Fibroblast of lung (primary cell): ENCODE measurements at regions not wholly inside any gene's neighbourhood (a gene's known extent, or its start where the extent isn't known, plus 50 kb on each side); places are given as distances from the start of the nearest gene placed in this dataset.

ENCODE experiments used
- DNase-seq, 2 donors: peaks; one replicate each; pipeline versions ENCODE4 v3.0.0 to v3.0.0-alpha.2; 2010; ENCODE audit warnings: low read depth in 2 of 2
- H2AFZ ChIP-seq: 2 replicates; pipeline ENCODE4 v1.5.1; 2012; ENCODE audit warnings: low read length, control low read depth, inconsistent platforms
- H3K27ac ChIP-seq: 2 replicates; pipeline ENCODE4 v1.5.1; 2011; ENCODE audit warnings: low read length, control low read depth; ENCODE audit not compliant: insufficient read depth
- H3K27me3 ChIP-seq: 2 replicates; pipeline ENCODE4 v1.5.1; 2011; ENCODE audit warnings: mild to moderate bottlenecking, low read length; ENCODE audit not compliant: control insufficient read depth, insufficient read depth
- H3K36me3 ChIP-seq: 2 replicates; pipeline ENCODE4 v1.5.1; 2011; ENCODE audit warnings: low read length; ENCODE audit not compliant: control insufficient read depth, insufficient read depth
- H3K4me1 ChIP-seq: 2 replicates; pipeline ENCODE4 v1.5.1; 2011; ENCODE audit warnings: low read length; ENCODE audit not compliant: control insufficient read depth, insufficient read depth; ENCODE audit errors: extremely low read depth
- H3K4me2 ChIP-seq: 2 replicates; pipeline ENCODE4 v1.5.1; 2011; ENCODE audit warnings: low read length, control low read depth; ENCODE audit not compliant: insufficient read depth; ENCODE audit errors: extremely low read depth
- H3K4me3 ChIP-seq, 4 experiments: fragments of 200-600 bp in 1 of 4; sonication (generic) in 1 of 4; replicated peaks in 1 of 4; 2 replicates each; pipeline ENCODE4 v1.5.1; 2011 to 2016; ENCODE audit warnings: low read length in 4 of 4, low read depth in 3 of 4, mild to moderate bottlenecking in 3 of 4, control low read depth in 2 of 4, inconsistent platforms in 1 of 4, mixed read lengths in 1 of 4; ENCODE audit not compliant: insufficient read depth in 1 of 4; ENCODE audit errors: control extremely low read depth in 1 of 4
- H3K79me2 ChIP-seq: 2 replicates; pipeline ENCODE4 v1.5.1; 2012; ENCODE audit warnings: mild to moderate bottlenecking, low read length, inconsistent platforms; ENCODE audit not compliant: control insufficient read depth, insufficient read depth
- H3K9ac ChIP-seq: 2 replicates; pipeline ENCODE4 v1.5.1; 2011; ENCODE audit warnings: mild to moderate bottlenecking, low read length, control low read depth; ENCODE audit not compliant: insufficient read depth
- H3K9me3 ChIP-seq: 2 replicates; pipeline ENCODE4 v1.5.1; 2012; ENCODE audit warnings: low read depth, low read length; ENCODE audit not compliant: control insufficient read depth, insufficient read depth
- H4K20me1 ChIP-seq: 2 replicates; pipeline ENCODE4 v1.5.1; 2011; ENCODE audit warnings: low read length; ENCODE audit not compliant: control insufficient read depth, insufficient read depth; ENCODE audit errors: extremely low read depth
- CTCF ChIP-seq, 2 donors: IDR thresholded peaks in 1 of 2; conservative IDR thresholded peaks in 1 of 2; 1 replicate in 1 of 2; 2 replicates in 1 of 2; pipeline ENCODE4 v1.5.1; 2011 to 2012; ENCODE audit warnings: low read length in 2 of 2, control low read depth in 1 of 2, inconsistent platforms in 1 of 2, low read depth in 1 of 2, mild to moderate bottlenecking in 1 of 2
- EZH2 ChIP-seq: IDR thresholded peaks from 2 replicates; pipeline ENCODE4 v1.5.1; 2012; ENCODE audit warnings: low read length, control low read depth, mild to moderate bottlenecking; ENCODE audit errors: missing control alignments

- H3K9me3 ChIP-seq, result no peaks in the 10 kb centered on the region
- H4K20me1 ChIP-seq, result no peaks in the 10 kb centered on the region
- H2AFZ ChIP-seq, result no peak overlapping the region
- no peaks in the 10 kb centered on the region for H3K4me1 ChIP-seq
- H3K4me3 ChIP-seq, result no peak overlapping the region
- TF ChIP-seq EZH2 (no peak), CTCF (conservative IDR thresholded peaks at IDR 0.05 in 1 of 2, IDR thresholded peaks at IDR 0.05 in 1 of 2; ENCODE audit: low read depth in 1 of 2, low read length in 2 of 2) (no peak)
- H3K9ac ChIP-seq, result no peak overlapping the region
- H3K27me3 ChIP-seq, result no peaks in the 10 kb centered on the region
- no peaks in the 10 kb centered on the region for H3K36me3 ChIP-seq
- no peaks in the 10 kb centered on the region for H3K79me2 ChIP-seq
- no peak overlapping the region for H3K4me2 ChIP-seq
- H3K27ac ChIP-seq, result no peak overlapping the region
- peak in 1 of 2 donors; percentile 4 for DNase-seq
Observed at GRCh38 chr10:2914741-2915140, 152.6 kb upstream of the PFKP start.

- H4K20me1 ChIP-seq, result no peaks in the 10 kb centered on the region
- no peaks in the 10 kb centered on the region for H3K4me1 ChIP-seq
- H3K79me2 ChIP-seq, result no peaks in the 10 kb centered on the region
- TF ChIP-seq CTCF (conservative IDR thresholded peaks at IDR 0.05 in 1 of 2, IDR thresholded peaks at IDR 0.05 in 1 of 2; ENCODE audit: low read depth in 1 of 2, low read length in 2 of 2) (no peak), EZH2 (no peak)
- no peak for DNase-seq
- H2AFZ ChIP-seq, result no peak overlapping the region
- no peak overlapping the region for H3K4me2 ChIP-seq
- H3K9me3 ChIP-seq, result no peaks in the 10 kb centered on the region
- H3K9ac ChIP-seq, result no peak overlapping the region
- H3K4me3 ChIP-seq, result no peak overlapping the region
- H3K27ac ChIP-seq, result no peak overlapping the region
- no peaks in the 10 kb centered on the region for H3K36me3 ChIP-seq
- no peaks in the 10 kb centered on the region for H3K27me3 ChIP-seq
Observed at GRCh38 chr10:2913474-2913873, 153.9 kb upstream of the PFKP start.

GRCh38 chr10:2910656-2911055 is 156.7 kb upstream of the PFKP start:
- DNase-seq, result no peak
- no peaks in the 10 kb centered on the region for H3K4me1 ChIP-seq
- no peaks in the 10 kb centered on the region for H3K27me3 ChIP-seq
- H3K79me2 ChIP-seq, result no peaks in the 10 kb centered on the region
- H4K20me1 ChIP-seq, result no peaks in the 10 kb centered on the region
- H3K27ac ChIP-seq, result no peak overlapping the region
- no peaks in the 10 kb centered on the region for H3K9me3 ChIP-seq
- H3K4me2 ChIP-seq, result no peak overlapping the region
- no peak overlapping the region for H2AFZ ChIP-seq
- H3K36me3 ChIP-seq, result no peaks in the 10 kb centered on the region
- no peak for TF ChIP-seq CTCF (conservative IDR thresholded peaks at IDR 0.05 in 1 of 2, IDR thresholded peaks at IDR 0.05 in 1 of 2; ENCODE audit: low read depth in 1 of 2, low read length in 2 of 2)
- no peak for TF ChIP-seq EZH2
- H3K9ac ChIP-seq, result no peak overlapping the region
- H3K4me3 ChIP-seq, result no peak overlapping the region
